K562 (cell line): ENCODE measurements at regions not wholly inside any gene's neighbourhood (a gene's known extent, or its start where the extent isn't known, plus 50 kb on each side); places are given as distances from the start of the nearest gene placed in this dataset.

Source experiments
- ATAC-seq: fragments of 200-7000 bp; cut with Tn5 transposase; 3 replicates; pipeline ENCODE4 v1.9.1; 2020; ENCODE audit warnings: moderate library complexity
- BruUV-seq: library from RNA; stranded (reverse); fragments of 400-500 nt; replicated peaks from 2 replicates; lab custom pipeline; 2021; lab: Mats Ljungman, UMichigan
- CTCF ChIA-PET: fragments of 300-600 bp; formaldehyde crosslinking; extraction: SDS; loops from one replicate; lab custom pipeline; 2021; ENCODE audit warnings: low intra/inter-chr PET ratio; lab: Yijun Ruan, JAX
- POLR2A ChIA-PET: fragments of 300-600, 350-650 bp; sonication (Branson Sonifier 250); formaldehyde crosslinking; extraction: SDS; loops from one replicate; lab custom pipeline; 2021; ENCODE audit warnings: antibody characterized with exemption, inconsistent platforms; lab: Yijun Ruan, JAX
- DNase-seq, 4 experiments: peaks; one replicate each; pipeline versions ENCODE4 v3.0.0 to v3.0.0-alpha.2; 2011 to 2018; ENCODE audit warnings: low spot score in 3 of 4, mixed read lengths in 3 of 4; ENCODE audit errors: extremely low read depth in 1 of 4
- FAIRE-seq: peaks from 2 replicates; lab custom pipeline; 2011; peaks lifted over from hg19 to GRCh38; lab: Jason Lieb, UNC
- H2AFZ ChIP-seq: 2 replicates; pipeline ENCODE4 v1.6.0; 2011; ENCODE audit warnings: low read depth, low read length, control low read depth, inconsistent platforms
- H3K27ac ChIP-seq: fragments of 200-600 bp; 3 replicates; pipeline ENCODE4 v1.8.0; 2011; ENCODE audit warnings: low read depth, mild to moderate bottlenecking, control low read depth, inconsistent platforms, low read length, moderate library complexity, mixed read lengths; ENCODE audit errors: extremely low read depth
- H3K27me3 ChIP-seq, 2 experiments: fragments of 300-600 bp in 1 of 2; 2 replicates in 1 of 2; 3 replicates in 1 of 2; pipeline versions ENCODE4 v1.6.0 to v1.8.0; 2011; ENCODE audit warnings: inconsistent platforms in 2 of 2, low read length in 2 of 2, mild to moderate bottlenecking in 1 of 2, mixed read lengths in 1 of 2, moderate library complexity in 1 of 2; ENCODE audit not compliant: control insufficient read depth in 2 of 2, insufficient read depth in 2 of 2
- H3K36me3 ChIP-seq: fragments of 300-600 bp; 3 replicates; pipeline ENCODE4 v1.8.0; 2011; ENCODE audit warnings: mild to moderate bottlenecking, low read length, inconsistent platforms; ENCODE audit not compliant: control insufficient read depth, insufficient read depth
- H3K4me1 ChIP-seq, 2 experiments: fragments of 200-600 bp in 1 of 2; replicated peaks in 1 of 2; 2 replicates in 1 of 2; 3 replicates in 1 of 2; pipeline versions ENCODE4 v1.5.1 to v1.8.0; 2011; ENCODE audit warnings: inconsistent platforms in 2 of 2, low read length in 2 of 2, mild to moderate bottlenecking in 1 of 2, mixed read lengths in 1 of 2, moderate library complexity in 1 of 2; ENCODE audit not compliant: control insufficient read depth in 2 of 2, insufficient read depth in 2 of 2
- H3K4me2 ChIP-seq: 2 replicates; pipeline ENCODE4 v1.6.1; 2011; ENCODE audit warnings: low read length, control low read depth, inconsistent platforms, mixed read lengths; ENCODE audit not compliant: insufficient read depth
- H3K4me3 ChIP-seq: fragments of 200-600 bp; sonication (generic), shearing (Covaris generic); 2 replicates; pipeline ENCODE4 v1.5.1; 2016; ENCODE audit warnings: control low read depth, inconsistent platforms
- H3K79me2 ChIP-seq: fragments of 200-600 bp; 3 replicates; pipeline ENCODE4 v1.8.0; 2011; ENCODE audit warnings: low read length, inconsistent platforms; ENCODE audit not compliant: control insufficient read depth, insufficient read depth
- H3K9ac ChIP-seq, 2 experiments: 2 replicates each; pipeline versions ENCODE4 v1.6.0 to v1.6.1; 2011; ENCODE audit warnings: low read depth in 2 of 2, low read length in 2 of 2, control low read depth in 1 of 2, inconsistent platforms in 1 of 2, mild to moderate bottlenecking in 1 of 2, mixed read lengths in 1 of 2; ENCODE audit not compliant: insufficient read depth in 1 of 2
- H3K9me1 ChIP-seq: one replicate; pipeline ENCODE4 v1.6.0; 2011; ENCODE audit warnings: inconsistent platforms, mild to moderate bottlenecking, low read length, moderate library complexity; ENCODE audit not compliant: control insufficient read depth, insufficient read depth
- H3K9me3 ChIP-seq: replicated peaks from 2 replicates; pipeline ENCODE4 v1.5.1; 2011; ENCODE audit warnings: low read depth, low read length, inconsistent platforms; ENCODE audit not compliant: control insufficient read depth, insufficient read depth
- H4K20me1 ChIP-seq: replicated peaks from 2 replicates; pipeline ENCODE4 v1.6.1; 2011; ENCODE audit warnings: low read length, inconsistent platforms, mixed read lengths; ENCODE audit not compliant: control insufficient read depth, insufficient read depth
- RAD21 ChIP-seq, 2 experiments: fragments of 250-450 bp in 1 of 2; fragments of 450-650 bp in 1 of 2; sonication (Bioruptor Pico) in 1 of 2; formaldehyde crosslinking in 1 of 2; IDR thresholded peaks in 1 of 2; conservative IDR thresholded peaks in 1 of 2; 2 replicates each; pipeline versions ENCODE4 v1.4.0 to v1.8.0; 2020 to 2022; ENCODE audit warnings: mild to moderate bottlenecking in 2 of 2, moderate library complexity in 1 of 2
- ZFP30 ChIP-seq: fragments of 250-450 bp; sonication (Bioruptor Pico); IDR thresholded peaks from 2 replicates; pipeline ENCODE4 v1.8.0; 2022; ENCODE audit warnings: moderate library complexity, mild to moderate bottlenecking, inconsistent platforms, borderline replicate concordance
- ZNF23 ChIP-seq: fragments of 250-450 bp; sonication (Bioruptor Pico); IDR thresholded peaks from 2 replicates; pipeline ENCODE4 v1.4.0; 2020; ENCODE audit warnings: mild to moderate bottlenecking
- WGBS: fragments of 100-300 bp; shearing (Covaris generic); methylation state at CpG from one replicate; pipeline ENCODE4 v1.1.6; 2016; ENCODE audit warnings: low coverage, mixed read lengths; ENCODE audit not compliant: insufficient coverage; ENCODE audit errors: missing lambda C conversion rate; 5-methylcytosine and 5-hydroxymethylcytosine counted together
- in situ Hi-C: fragments of 300-500 bp; cut with MboI; formaldehyde crosslinking; loops from 4 replicates; pipeline ENCODE4 v1.15.0; 2018; ENCODE audit warnings: inconsistent platforms, mixed read lengths
- intact Hi-C: fragments of 100-400 bp; cut with micrococcal nuclease; formaldehyde crosslinking; loops from 2 replicates; pipeline ENCODE4 v1.14.2; 2022
- TF ChIP-seq, protein P1 (sequence below): sonication (generic); IDR thresholded peaks from 2 replicates; pipeline ENCODE4 v1.6.1; 2016
- TF ChIP-seq, protein P2 (sequence below): fragments of 450-650 bp; IDR thresholded peaks from 2 replicates; pipeline ENCODE4 v1.6.1; 2016; ENCODE audit warnings: low read depth, mild to moderate bottlenecking, moderate library complexity

DNA sequence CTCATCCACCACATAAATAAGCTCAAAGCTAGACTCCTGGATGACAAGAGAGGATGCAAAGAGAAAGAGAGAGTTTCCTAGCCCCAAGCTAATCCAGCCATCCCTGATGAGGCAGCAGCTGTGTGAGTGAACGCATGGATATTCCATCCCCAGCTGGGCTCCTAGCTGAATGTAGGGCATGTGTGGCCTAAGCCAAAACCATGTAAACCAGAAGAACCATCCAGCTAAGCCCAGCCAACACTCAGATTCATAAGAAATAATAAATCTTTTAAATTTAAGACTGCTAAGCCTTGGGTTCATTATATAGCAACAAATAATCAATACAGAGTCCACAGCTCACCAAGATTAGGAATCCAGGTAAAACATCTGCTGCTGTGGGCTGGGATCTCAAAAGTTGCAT lies 94.3 kb downstream of the TNFAIP2 start:
- Histone ChIP-seq H3K79me2 (no peaks in the 10 kb centered on the region), H4K20me1 (no peaks in the 10 kb centered on the region), H3K4me1 (peaks cover 0 to 15% of the 10 kb centered on the region in 2 experiments; a peak in 2 of 5 replicates), H3K27me3 (no peaks in the 10 kb centered on the region), H3K9ac (no peak overlapping the region)
- ATAC-seq: no peak
- in situ Hi-C loops: no loop called here
- intact Hi-C loops: no loop called here
- CTCF ChIA-PET: no interaction called here
- 50% methylated on average over 1 of the region's 1 CpG for WGBS
- TF ChIP-seq, protein P1, sequence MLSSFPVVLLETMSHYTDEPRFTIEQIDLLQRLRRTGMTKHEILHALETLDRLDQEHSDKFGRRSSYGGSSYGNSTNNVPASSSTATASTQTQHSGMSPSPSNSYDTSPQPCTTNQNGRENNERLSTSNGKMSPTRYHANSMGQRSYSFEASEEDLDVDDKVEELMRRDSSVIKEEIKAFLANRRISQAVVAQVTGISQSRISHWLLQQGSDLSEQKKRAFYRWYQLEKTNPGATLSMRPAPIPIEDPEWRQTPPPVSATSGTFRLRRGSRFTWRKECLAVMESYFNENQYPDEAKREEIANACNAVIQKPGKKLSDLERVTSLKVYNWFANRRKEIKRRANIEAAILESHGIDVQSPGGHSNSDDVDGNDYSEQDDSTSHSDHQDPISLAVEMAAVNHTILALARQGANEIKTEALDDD: no peak
- TF ChIP-seq RAD21 (CRISPR knock-in tag; conservative IDR thresholded peaks at IDR 0.05 in 1 of 2, IDR thresholded peaks at IDR 0.05 in 1 of 2) (no peak), ZFP30 (CRISPR knock-in tag) (no peak), ZNF23 (CRISPR knock-in tag) (no peak)
- TF ChIP-seq, protein P2, sequence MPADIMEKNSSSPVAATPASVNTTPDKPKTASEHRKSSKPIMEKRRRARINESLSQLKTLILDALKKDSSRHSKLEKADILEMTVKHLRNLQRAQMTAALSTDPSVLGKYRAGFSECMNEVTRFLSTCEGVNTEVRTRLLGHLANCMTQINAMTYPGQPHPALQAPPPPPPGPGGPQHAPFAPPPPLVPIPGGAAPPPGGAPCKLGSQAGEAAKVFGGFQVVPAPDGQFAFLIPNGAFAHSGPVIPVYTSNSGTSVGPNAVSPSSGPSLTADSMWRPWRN: no peak
- TF ChIP-seq, all 486 proteins: peak for 0
- BruUV-seq: no TSS peak
- POLR2A ChIA-PET: interaction anchor here (1.4 kb wide), 1 partner anchor 9 kb away, joined by 7 read pairs; no protein-coding TSS in a partner anchor
- H3K9me3 ChIP-seq: no peaks in the 10 kb centered on the region
- H3K9me1 ChIP-seq: no peaks in the 10 kb centered on the region
- no peak overlapping the region for H3K4me2 ChIP-seq
- H3K27ac ChIP-seq: no peak overlapping the region
- no peak overlapping the region for H2AFZ ChIP-seq
- FAIRE-seq (no peak), DNase-seq (no peak)
- no peak overlapping the region for H3K4me3 ChIP-seq
- no peaks in the 10 kb centered on the region for H3K36me3 ChIP-seq
